HL-60/S4 treated with retinoic acid at 250 ng/mL for 4 days and 3 days (cell line): ENCODE measurements at regions not wholly inside any gene's neighbourhood (a gene's known extent, or its start where the extent isn't known, plus 50 kb on each side); places are given as distances from the start of the nearest gene placed in this dataset.
"Not testable (repeated sequence)": the region's sequence is repeated elsewhere in the genome, so short reads cannot be mapped to it uniquely, and the experiment has no call there.

Experiments used
- in situ Hi-C: fragments of 300-500 bp; cut with MboI; formaldehyde crosslinking; loops from 2 replicates; pipeline ENCODE4 v1.7.0; 2022; ENCODE audit warnings: low sequenced_read_pairs

DNA sequence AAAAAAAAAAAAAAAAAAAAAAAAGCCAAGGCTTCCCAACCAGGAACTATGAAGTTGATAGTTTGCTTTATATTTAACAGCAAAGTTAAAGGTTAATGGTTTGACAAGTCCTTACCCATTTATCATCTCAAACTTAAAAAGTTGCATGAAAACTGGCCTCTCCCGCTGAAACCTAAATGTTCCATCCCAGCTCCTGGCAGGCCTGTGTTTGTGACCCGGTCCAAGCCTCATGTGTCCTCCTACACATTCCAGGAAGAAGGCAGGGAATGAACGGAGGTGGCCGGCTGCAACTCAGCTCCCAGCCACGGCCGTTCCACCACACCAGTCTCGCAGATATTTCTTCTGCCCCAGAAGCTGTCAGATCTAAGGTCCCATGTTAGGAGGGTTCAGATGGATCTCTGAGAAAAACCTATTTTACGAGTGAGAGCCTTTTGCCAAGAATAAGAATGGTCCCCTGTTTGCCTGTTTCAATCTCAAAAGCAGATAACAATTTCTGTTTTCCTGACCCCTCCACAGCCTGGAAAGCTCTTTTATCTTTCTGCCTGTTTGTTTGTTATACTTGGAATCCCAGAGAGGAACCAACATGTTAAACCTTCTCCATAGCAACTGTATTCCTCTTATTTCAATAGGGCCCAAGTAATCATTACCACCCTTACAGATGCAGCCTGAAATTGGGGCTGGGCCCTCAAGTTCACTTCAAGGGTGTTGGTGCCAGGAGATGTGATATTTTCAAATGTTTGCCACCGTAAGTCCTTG, 56.5 kb downstream of the KCTD12 start:
- in situ Hi-C loops, result no loop called here

- in situ Hi-C loops, result no loop called here
These were observed 57.9 kb downstream of the KCTD12 start for GRCh38 chr13:76828316-76828741.

DNA sequence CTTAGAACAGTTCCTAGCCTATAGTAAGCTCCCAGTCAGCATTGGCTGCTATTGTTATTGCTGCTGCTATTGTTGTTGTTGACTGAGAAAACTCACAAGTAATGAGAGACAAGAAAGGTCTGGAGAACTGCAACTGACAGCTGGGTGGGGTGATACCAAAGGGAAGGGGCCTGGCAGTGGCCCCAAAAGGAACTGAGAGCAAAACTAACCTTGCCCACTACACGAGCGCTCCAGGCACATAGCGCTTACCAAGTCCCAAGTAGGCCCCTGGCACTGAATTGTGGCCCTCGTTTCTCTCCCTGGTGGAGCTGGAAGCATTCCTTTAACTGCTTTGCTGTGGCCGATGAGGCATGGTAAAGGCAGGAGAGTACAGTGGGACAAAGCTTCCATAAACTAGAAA, 59.7 kb downstream of the KCTD12 start:
- in situ Hi-C loops, result no loop called here

DNA sequence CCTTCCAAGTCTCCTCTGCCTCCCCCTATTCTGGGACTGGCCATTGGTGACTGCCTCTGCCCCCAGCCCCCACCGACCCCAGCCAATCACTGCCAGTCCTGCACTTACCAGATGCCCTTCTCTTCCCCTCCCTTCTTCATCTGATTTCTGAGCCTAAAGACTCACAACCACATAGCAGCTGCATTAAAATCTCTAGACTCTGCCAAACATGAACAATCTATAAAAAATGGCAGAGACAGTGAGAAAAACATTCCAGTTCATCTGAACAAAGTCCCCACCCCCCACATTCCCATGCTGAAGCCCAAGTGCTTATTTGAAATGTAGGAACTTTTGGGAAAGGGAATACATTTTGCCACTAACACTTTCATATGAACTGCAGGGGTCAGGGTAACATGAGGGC, 60.8 kb downstream of the KCTD12 start:
- in situ Hi-C loops, result no loop called here

DNA sequence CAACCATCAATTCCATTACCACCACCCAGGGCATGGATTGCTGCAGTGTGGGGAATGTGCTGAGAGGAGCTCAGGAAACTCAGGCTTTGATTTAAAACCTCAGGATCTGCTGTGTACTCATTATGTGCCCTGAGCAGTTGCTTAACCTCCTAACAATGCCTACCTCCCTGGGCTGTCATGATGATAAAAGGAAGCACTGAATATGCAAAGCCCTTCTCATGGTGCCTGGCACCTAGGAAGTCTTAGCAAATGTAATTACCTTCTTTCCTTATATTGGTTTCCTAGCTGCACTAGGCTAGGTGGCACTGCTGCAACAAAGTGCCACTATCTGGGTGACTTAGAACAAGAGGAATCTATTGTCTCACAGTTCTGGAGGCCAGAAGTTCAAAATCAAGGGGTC, 62.2 kb downstream of the KCTD12 start:
- in situ Hi-C loops, result no loop called here

DNA sequence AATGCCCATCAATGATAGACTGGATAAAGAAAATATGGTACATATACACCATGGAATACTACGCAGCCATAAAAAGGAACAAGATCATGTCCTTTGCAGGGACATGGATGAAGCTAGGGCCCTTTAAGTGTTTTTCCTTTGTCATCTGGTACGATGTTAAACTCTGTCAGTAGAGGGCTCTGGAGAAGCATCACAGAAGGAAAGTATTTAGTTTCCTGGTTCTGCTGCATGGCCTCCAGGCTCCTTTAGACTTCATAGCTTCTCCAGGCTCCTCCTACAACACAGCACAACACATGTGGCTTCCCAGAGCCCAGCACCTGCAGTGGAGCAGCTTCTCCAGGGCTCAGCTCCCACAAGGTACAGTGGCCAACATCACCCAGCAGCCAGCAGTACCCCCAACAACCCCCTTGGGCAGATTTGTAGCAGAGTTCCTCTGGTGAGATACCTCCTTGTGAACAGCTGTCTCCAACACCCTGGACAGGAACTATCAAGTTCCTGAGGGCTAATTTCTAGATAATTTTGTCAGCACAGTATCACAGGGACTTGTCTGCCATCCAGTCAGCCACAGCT, 63.4 kb downstream of the KCTD12 start:
- in situ Hi-C loops, result no loop called here

GRCh38 chr13:76821222-76821621, 65.0 kb downstream of the KCTD12 start:
- in situ Hi-C loops, result not testable (repeated sequence)

- in situ Hi-C loops, result no loop called here
These were observed 65.4 kb downstream of the KCTD12 start for GRCh38 chr13:76820759-76821158.

DNA sequence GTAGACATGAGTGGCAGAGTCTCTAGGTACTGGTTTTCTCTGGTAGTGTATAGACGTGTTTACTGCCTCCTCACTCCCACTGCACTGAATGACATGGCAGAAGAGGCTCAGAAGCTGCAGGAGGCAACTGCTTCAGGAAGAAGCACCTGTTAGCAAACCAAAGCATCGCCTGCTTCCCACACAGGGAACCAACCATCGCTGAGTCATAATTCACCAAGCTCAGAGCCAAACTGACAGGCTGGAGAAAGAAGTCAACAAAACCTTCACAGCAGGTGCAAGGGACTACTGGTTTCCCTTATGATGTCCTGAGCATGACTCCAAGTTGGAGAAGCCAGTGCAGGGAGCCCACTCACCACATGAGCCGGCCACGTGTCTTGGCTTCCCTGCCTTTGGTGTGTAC, 69.8 kb downstream of the KCTD12 start:
- in situ Hi-C loops, result no loop called here

- in situ Hi-C loops, result no loop called here
These were observed 70.9 kb downstream of the KCTD12 start for GRCh38 chr13:76815344-76815743.

GRCh38 chr13:76813891-76814290, 72.3 kb downstream of the KCTD12 start:
- in situ Hi-C loops, result no loop called here

DNA sequence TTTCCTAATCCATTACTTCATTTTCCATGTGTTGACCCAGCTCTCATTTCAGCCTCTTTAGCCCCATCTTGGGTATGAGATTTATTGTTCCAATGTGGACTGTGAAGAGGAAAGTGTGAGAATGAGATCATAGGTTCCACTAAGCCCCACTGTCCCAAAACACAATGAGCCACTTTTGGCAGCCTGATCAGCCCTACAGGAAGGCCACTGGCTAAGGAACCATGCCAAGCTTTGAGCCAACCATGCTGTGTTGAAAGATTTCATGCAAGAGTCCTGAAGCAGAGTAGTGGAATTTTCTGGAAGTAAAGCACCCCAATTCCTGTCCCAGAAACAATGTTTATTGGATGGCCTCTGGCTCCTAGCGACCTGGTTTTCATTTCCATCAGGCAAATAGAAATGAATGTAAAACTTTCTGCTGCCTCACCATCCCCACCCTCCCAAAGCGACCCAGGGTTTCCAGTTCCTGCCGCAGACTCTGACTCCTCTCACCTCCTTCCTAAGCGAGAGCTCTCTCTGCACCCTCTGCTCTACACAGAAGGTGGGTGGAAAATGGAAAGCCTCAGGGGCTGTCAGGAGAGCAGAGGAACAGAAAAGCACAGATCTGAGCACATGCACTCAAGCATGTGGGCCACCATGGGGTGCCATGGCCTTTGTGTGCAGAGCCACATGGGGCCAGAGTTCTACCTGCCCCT, 73.1 kb downstream of the KCTD12 start:
- in situ Hi-C loops, result no loop called here

GRCh38 chr13:76812206-76812897, 73.9 kb downstream of the KCTD12 start:
- in situ Hi-C loops, result no loop called here

GRCh38 chr13:76809389-76809788, 76.8 kb downstream of the KCTD12 start:
- in situ Hi-C loops, result no loop called here

- in situ Hi-C loops, result no loop called here
These were observed 77.3 kb downstream of the KCTD12 start for GRCh38 chr13:76808927-76809326.

DNA sequence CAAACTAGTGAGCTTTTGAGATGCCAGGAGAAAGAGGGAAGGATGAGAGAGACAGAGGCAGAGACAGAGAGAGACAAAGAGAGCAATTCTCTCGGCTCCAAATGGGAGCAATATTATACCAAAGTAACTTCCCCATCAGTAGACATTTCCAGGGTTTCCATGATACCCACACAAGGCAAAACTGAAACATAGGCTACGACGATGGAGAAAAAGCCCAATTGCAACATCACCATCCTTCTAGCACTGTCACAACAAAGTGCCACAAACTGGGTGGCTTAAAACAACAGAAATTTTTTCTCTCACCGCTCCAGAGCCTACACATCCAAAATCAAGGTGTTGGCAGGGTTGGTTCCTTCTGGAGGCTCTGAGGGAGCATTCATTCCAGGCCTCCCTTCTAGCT, 81.4 kb downstream of the KCTD12 start:
- in situ Hi-C loops, result no loop called here

- in situ Hi-C loops, result no loop called here
These were observed 82.4 kb downstream of the KCTD12 start for GRCh38 chr13:76803831-76804230.

GRCh38 chr13:76800943-76801342, 85.3 kb downstream of the KCTD12 start:
- in situ Hi-C loops, result no loop called here

- in situ Hi-C loops, result no loop called here
These were observed 86.5 kb downstream of the KCTD12 start for GRCh38 chr13:76799696-76800095.

GRCh38 chr13:76798037-76798436, 88.2 kb downstream of the KCTD12 start:
- in situ Hi-C loops, result no loop called here

- in situ Hi-C loops, result no loop called here
These were observed 88.8 kb downstream of the KCTD12 start for GRCh38 chr13:76797361-76797760.

DNA sequence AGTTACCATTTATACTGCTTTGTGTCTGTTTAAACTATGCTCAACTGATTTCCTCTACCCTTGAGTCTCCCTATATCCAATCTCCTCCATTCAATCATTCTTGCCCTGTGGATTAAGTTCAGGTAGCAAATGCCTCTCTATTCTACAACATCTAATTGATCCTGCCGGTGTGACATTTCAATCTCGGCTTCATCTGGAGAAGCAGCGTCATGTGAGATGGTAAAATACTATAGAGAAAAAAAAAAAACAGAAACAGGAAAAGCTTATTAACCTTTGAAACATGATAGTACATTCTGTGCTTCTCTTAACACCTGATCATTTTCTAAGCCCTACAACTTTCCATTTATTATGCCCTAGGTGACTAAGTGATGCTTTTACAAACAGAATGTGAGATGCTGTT, 89.4 kb downstream of the KCTD12 start:
- in situ Hi-C loops, result no loop called here
